ENCODE measurements at regions not wholly inside any gene's neighbourhood (a gene's known extent, or its start where the extent isn't known, plus 50 kb on each side); places are given as distances from the start of the nearest gene placed in this dataset.
"Not testable (repeated sequence)": the region's sequence is repeated elsewhere in the genome, so short reads cannot be mapped to it uniquely, and the experiment has no call there.

DNA sequence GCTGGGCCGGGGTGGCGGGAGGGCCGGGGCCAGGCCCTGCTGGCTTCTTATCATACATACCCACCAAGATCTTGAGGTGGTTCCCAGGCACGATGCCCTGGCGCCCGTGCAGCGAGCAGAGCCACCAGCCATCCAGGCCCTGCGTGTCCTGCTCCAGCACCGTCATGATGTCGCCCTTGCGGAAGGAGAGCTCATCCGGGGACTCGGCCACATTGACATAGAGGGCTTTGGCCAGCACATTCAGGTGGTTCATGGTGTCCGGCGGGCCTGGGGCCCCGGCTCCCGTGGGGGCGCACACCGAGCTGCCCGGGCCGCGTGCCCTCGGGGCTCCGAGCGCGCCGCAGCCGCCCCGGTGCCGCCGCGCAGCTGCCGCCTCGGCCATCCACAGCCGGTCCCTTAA, 467.5 kb downstream of the GOLGA6L6 start:
- not testable (repeated sequence) for TF ChIP-seq POLR2AphosphoS5, POLR2A, EP300 (IDR thresholded peaks at IDR 0.05)
- TF ChIP-seq, protein P1, sequence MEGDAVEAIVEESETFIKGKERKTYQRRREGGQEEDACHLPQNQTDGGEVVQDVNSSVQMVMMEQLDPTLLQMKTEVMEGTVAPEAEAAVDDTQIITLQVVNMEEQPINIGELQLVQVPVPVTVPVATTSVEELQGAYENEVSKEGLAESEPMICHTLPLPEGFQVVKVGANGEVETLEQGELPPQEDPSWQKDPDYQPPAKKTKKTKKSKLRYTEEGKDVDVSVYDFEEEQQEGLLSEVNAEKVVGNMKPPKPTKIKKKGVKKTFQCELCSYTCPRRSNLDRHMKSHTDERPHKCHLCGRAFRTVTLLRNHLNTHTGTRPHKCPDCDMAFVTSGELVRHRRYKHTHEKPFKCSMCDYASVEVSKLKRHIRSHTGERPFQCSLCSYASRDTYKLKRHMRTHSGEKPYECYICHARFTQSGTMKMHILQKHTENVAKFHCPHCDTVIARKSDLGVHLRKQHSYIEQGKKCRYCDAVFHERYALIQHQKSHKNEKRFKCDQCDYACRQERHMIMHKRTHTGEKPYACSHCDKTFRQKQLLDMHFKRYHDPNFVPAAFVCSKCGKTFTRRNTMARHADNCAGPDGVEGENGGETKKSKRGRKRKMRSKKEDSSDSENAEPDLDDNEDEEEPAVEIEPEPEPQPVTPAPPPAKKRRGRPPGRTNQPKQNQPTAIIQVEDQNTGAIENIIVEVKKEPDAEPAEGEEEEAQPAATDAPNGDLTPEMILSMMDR (IDR thresholded peaks at IDR 0.05) = not testable (repeated sequence)

Data from upper lobe of left lung (tissue), 4 donors.